DND-41 (cell line): ENCODE measurements at regions not wholly inside any gene's neighbourhood (a gene's known extent, or its start where the extent isn't known, plus 50 kb on each side); places are given as distances from the start of the nearest gene placed in this dataset.

Experiments
- CTCF ChIP-seq: IDR thresholded peaks from 2 replicates; pipeline ENCODE4 v1.5.1; 2012; ENCODE audit warnings: borderline replicate concordance, low read length, moderate library complexity, mild to moderate bottlenecking; ENCODE audit not compliant: poor library complexity, severe bottlenecking; ENCODE audit errors: extremely low read depth
- EZH2 ChIP-seq: IDR thresholded peaks from 3 replicates; pipeline ENCODE4 v1.6.1; 2012; ENCODE audit warnings: borderline replicate concordance, low read depth, mild to moderate bottlenecking, moderate library complexity, low read length, inconsistent platforms; ENCODE audit not compliant: severe bottlenecking

- TF ChIP-seq CTCF = no peak
- no peak for TF ChIP-seq EZH2
Observed at GRCh38 chr5:8686707-8687106, 817.8 kb downstream of the MTRR start.
